GM23338 (cell line): ENCODE measurements at regions not wholly inside any gene's neighbourhood (a gene's known extent, or its start where the extent isn't known, plus 50 kb on each side); places are given as distances from the start of the nearest gene placed in this dataset.

Source experiments
- ATAC-seq: fragments of 200-7000 bp; cut with Tn5 transposase; 3 replicates; pipeline ENCODE4 v1.9.1; 2020
- DNase-seq: peaks from one replicate; pipeline ENCODE4 v3.0.0-alpha.2; 2015; ENCODE audit warnings: low spot score
- H2AFZ ChIP-seq: fragments of 200-600 bp; sonication (generic); 2 replicates; pipeline ENCODE4 v1.8.0; 2016; ENCODE audit warnings: antibody characterized with exemption, mild to moderate bottlenecking, moderate library complexity
- H3F3A ChIP-seq: fragments of 200-600 bp; sonication (generic); replicated peaks from 2 replicates; pipeline ENCODE4 v1.8.0; 2017; ENCODE audit warnings: antibody characterized with exemption, mixed run types, low read depth
- H3K27ac ChIP-seq: fragments of 200-600 bp; sonication (generic); 2 replicates; pipeline ENCODE4 v1.6.1; 2016; ENCODE audit warnings: low read depth
- H3K27me3 ChIP-seq: fragments of 200-600 bp; sonication (generic); 2 replicates; pipeline ENCODE4 v1.8.0; 2016; ENCODE audit warnings: mild to moderate bottlenecking, mixed run types, moderate library complexity; ENCODE audit not compliant: insufficient read depth
- H3K36me3 ChIP-seq: fragments of 200-600 bp; sonication (generic); 2 replicates; pipeline ENCODE4 v1.8.0; 2016; ENCODE audit warnings: mild to moderate bottlenecking; ENCODE audit not compliant: insufficient read depth
- H3K4me1 ChIP-seq: fragments of 200-600 bp; sonication (generic); 2 replicates; pipeline ENCODE4 v1.8.0; 2016; ENCODE audit warnings: mild to moderate bottlenecking, moderate library complexity; ENCODE audit not compliant: insufficient read depth
- H3K4me2 ChIP-seq: fragments of 200-600 bp; sonication (generic); 2 replicates; pipeline ENCODE4 v1.7.1; 2017; ENCODE audit warnings: mixed run types
- H3K4me3 ChIP-seq: fragments of 200-600 bp; sonication (generic); 2 replicates; pipeline ENCODE4 v1.6.1; 2016; ENCODE audit warnings: mixed run types
- H3K79me2 ChIP-seq: fragments of 200-600 bp; sonication (generic); replicated peaks from 2 replicates; pipeline ENCODE4 v1.8.0; 2017; ENCODE audit warnings: mild to moderate bottlenecking; ENCODE audit not compliant: insufficient read depth
- H3K9me2 ChIP-seq: fragments of 200-600 bp; sonication (generic); 2 replicates; pipeline ENCODE4 v1.8.0; 2017; ENCODE audit not compliant: insufficient read depth
- H4K20me1 ChIP-seq: fragments of 200-600 bp; sonication (generic); replicated peaks from 2 replicates; pipeline ENCODE4 v1.8.0; 2017; ENCODE audit warnings: mild to moderate bottlenecking; ENCODE audit not compliant: insufficient read depth
- H3K27ac Mint-ChIP-seq: 2 replicates; pipeline ENCODE4 v1.8.0; 2020; ENCODE audit warnings: inconsistent platforms, mild to moderate bottlenecking, moderate library complexity, mixed read lengths
- H3K27me3 Mint-ChIP-seq: 3 replicates; pipeline ENCODE4 v1.8.0; 2022; ENCODE audit warnings: low read depth, mild to moderate bottlenecking, moderate library complexity, mixed read lengths, inconsistent platforms; ENCODE audit not compliant: insufficient read depth, poor library complexity
- H3K36me3 Mint-ChIP-seq: 3 replicates; pipeline ENCODE4 v1.8.0; 2021; ENCODE audit warnings: low read depth, mild to moderate bottlenecking, inconsistent platforms, moderate library complexity, mixed read lengths
- H3K4me1 Mint-ChIP-seq: 3 replicates; pipeline ENCODE4 v1.8.0; 2020; ENCODE audit warnings: mild to moderate bottlenecking, inconsistent platforms, mixed read lengths
- H3K4me3 Mint-ChIP-seq: 3 replicates; pipeline ENCODE4 v1.8.0; 2021; ENCODE audit warnings: moderate library complexity, mild to moderate bottlenecking, inconsistent platforms, mixed read lengths
- H3K9me3 Mint-ChIP-seq: 3 replicates; pipeline ENCODE4 v1.8.0; 2020; ENCODE audit warnings: moderate library complexity, mild to moderate bottlenecking, inconsistent platforms, mixed read lengths
- CREB1 ChIP-seq: fragments of 250-450 bp; sonication (Bioruptor Pico); IDR thresholded peaks from 2 replicates; pipeline ENCODE4 v1.5.0; 2020; ENCODE audit warnings: low read depth, mild to moderate bottlenecking, moderate library complexity
- NANOG ChIP-seq: IDR thresholded peaks from 2 replicates; pipeline ENCODE4 v1.6.1; 2016; ENCODE audit warnings: antibody characterized with exemption, borderline replicate concordance
- STAT1 ChIP-seq: IDR thresholded peaks from one replicate; pipeline ENCODE4 v1.6.1; 2016; ENCODE audit warnings: antibody characterized with exemption; ENCODE audit not compliant: unreplicated experiment
- TF ChIP-seq, protein P1 (sequence below): IDR thresholded peaks from one replicate; pipeline ENCODE4 v1.6.1; 2018; ENCODE audit warnings: antibody characterized with exemption; ENCODE audit not compliant: unreplicated experiment
- TF ChIP-seq, protein P2 (sequence below): IDR thresholded peaks from 2 replicates; pipeline ENCODE4 v1.6.1; 2016; ENCODE audit warnings: antibody characterized with exemption

DNA sequence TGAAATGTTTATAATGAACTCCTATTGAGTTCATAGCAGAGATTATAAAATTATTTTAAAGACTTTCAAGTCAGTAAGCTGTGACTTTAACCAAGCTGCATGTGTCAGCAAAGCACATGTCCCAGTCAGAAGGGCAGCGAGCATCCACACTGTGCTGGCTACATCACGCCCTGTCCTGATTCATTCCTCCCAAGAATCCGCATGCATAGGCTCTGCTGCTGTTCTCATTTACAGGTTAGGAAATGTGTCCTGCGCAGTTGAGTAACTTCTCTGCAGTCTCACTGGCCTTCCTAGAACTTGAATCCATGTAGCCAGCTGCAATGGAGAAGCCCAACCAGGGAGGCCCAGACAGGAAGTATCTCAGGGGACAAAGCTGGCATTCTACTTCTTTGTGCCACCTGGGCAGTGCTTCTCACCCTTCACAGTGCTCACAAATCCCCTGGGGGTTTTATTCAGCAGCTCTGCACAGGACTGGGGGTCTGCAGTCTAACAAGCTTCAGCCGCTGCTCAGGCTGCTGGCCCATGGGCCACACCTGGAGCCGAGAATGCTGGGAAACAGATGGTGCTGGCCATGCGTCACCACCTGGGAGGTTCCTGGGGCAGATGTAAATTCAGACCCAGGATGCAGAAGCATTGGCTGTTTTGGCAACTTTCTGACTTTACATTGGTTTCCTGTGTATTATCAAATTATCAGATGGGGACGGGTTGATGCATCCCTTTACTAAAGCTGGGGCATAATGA lies 192.8 kb upstream of the GDF10 start:
- no peak for DNase-seq
- no peaks in the 10 kb centered on the region for H3K27me3 Mint-ChIP-seq
- H2AFZ ChIP-seq: no peak overlapping the region

DNA sequence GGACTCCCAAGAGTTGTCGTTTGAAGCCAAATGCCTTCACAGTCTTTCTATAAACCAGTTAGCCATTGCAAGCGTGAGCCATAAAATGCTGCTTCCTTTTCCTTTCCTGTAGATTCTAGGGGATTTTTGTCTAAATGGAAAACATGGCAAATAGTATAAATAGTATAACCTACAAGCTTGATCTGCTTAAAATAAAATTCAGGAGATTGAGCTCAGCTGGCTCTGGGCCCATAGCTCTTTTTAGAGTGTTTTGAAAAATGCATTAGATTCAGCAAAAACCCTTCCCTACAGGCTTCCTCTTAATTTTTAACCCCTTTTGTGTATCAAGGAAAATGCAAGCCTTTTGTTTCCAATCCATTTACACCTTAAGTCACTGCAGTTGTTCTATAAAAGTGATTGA lies 190.1 kb upstream of the GDF10 start:
- Histone ChIP-seq H2AFZ (no peak overlapping the region), H3K4me2 (no peak overlapping the region), H4K20me1 (no peaks in the 10 kb centered on the region), H3K27ac (no peak overlapping the region), H3K36me3 (no peaks in the 10 kb centered on the region), H3K9me2 (peaks cover 2% of the 10 kb centered on the region; the same call in 1 of the 2 replicates), H3F3A (no peaks in the 10 kb centered on the region), H3K4me1 (peaks cover 7% of the 10 kb centered on the region; the same call in 1 of the 2 replicates), H3K27me3 (no peaks in the 10 kb centered on the region), H3K79me2 (no peaks in the 10 kb centered on the region), H3K4me3 (no peak overlapping the region)
- Mint-ChIP-seq H3K4me3 (no peak overlapping the region), H3K4me1 (peaks cover 9% of the 10 kb centered on the region), H3K9me3 (0 out of 3 replicates have a peak, but pooled peaks cover 4% of the 10 kb centered on the region), H3K27ac (no peak overlapping the region), H3K27me3 (no peaks in the 10 kb centered on the region), H3K36me3 (no peaks in the 10 kb centered on the region)
- DNase-seq (no peak), ATAC-seq (no peak)
- no peak for TF ChIP-seq CREB1 (CRISPR knock-in tag)
- TF ChIP-seq NANOG: no peak
- no peak for TF ChIP-seq STAT1
- TF ChIP-seq, protein P1, sequence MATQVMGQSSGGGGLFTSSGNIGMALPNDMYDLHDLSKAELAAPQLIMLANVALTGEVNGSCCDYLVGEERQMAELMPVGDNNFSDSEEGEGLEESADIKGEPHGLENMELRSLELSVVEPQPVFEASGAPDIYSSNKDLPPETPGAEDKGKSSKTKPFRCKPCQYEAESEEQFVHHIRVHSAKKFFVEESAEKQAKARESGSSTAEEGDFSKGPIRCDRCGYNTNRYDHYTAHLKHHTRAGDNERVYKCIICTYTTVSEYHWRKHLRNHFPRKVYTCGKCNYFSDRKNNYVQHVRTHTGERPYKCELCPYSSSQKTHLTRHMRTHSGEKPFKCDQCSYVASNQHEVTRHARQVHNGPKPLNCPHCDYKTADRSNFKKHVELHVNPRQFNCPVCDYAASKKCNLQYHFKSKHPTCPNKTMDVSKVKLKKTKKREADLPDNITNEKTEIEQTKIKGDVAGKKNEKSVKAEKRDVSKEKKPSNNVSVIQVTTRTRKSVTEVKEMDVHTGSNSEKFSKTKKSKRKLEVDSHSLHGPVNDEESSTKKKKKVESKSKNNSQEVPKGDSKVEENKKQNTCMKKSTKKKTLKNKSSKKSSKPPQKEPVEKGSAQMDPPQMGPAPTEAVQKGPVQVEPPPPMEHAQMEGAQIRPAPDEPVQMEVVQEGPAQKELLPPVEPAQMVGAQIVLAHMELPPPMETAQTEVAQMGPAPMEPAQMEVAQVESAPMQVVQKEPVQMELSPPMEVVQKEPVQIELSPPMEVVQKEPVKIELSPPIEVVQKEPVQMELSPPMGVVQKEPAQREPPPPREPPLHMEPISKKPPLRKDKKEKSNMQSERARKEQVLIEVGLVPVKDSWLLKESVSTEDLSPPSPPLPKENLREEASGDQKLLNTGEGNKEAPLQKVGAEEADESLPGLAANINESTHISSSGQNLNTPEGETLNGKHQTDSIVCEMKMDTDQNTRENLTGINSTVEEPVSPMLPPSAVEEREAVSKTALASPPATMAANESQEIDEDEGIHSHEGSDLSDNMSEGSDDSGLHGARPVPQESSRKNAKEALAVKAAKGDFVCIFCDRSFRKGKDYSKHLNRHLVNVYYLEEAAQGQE: no peak

More for the DNA sequence above, 192.8 kb upstream of the GDF10 start:
- H3K27ac ChIP-seq: no peak overlapping the region
- no peaks in the 10 kb centered on the region for H3K4me1 Mint-ChIP-seq
- ATAC-seq: no peak
- no peak overlapping the region for H3K4me2 ChIP-seq
- no peaks in the 10 kb centered on the region for H3F3A ChIP-seq
- no peaks in the 10 kb centered on the region for H3K4me1 ChIP-seq
- no peak for TF ChIP-seq CREB1 (CRISPR knock-in tag)
- TF ChIP-seq, protein P2, sequence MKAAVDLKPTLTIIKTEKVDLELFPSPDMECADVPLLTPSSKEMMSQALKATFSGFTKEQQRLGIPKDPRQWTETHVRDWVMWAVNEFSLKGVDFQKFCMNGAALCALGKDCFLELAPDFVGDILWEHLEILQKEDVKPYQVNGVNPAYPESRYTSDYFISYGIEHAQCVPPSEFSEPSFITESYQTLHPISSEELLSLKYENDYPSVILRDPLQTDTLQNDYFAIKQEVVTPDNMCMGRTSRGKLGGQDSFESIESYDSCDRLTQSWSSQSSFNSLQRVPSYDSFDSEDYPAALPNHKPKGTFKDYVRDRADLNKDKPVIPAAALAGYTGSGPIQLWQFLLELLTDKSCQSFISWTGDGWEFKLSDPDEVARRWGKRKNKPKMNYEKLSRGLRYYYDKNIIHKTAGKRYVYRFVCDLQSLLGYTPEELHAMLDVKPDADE: no peak
- no peaks in the 10 kb centered on the region for H3K9me2 ChIP-seq
- H3K79me2 ChIP-seq: no peaks in the 10 kb centered on the region
- no peaks in the 10 kb centered on the region for H4K20me1 ChIP-seq
- H3K9me3 Mint-ChIP-seq: peaks cover 9% of the 10 kb centered on the region; the same call in 1 of the 3 replicates
- no peaks in the 10 kb centered on the region for H3K36me3 ChIP-seq
- H3K27me3 ChIP-seq: no peaks in the 10 kb centered on the region
- no peak overlapping the region for H3K4me3 ChIP-seq
- no peaks in the 10 kb centered on the region for H3K36me3 Mint-ChIP-seq
- no peak overlapping the region for H3K4me3 Mint-ChIP-seq
- H3K27ac Mint-ChIP-seq: no peak overlapping the region
